ENCODE measurements at regions not wholly inside any gene's neighbourhood (a gene's known extent, or its start where the extent isn't known, plus 50 kb on each side); places are given as distances from the start of the nearest gene placed in this dataset.

DNA sequence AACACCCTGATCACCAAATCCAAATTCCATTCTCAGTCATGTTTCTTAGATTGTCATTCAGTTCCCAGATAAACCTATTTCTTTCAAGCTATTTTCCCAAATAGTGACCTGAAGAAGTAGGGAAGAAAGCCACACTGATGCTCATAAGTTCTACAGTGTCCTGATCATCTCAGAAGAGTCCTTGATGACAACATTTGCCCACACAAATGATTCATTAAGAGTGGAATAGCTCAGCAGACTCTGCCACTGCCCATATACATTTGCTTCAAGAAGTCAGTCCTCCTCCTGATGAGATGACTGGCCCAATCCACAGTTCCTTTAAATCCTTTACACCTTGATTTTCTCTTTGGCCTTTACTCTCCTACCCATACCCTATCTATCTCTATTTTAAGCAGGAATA is 283.7 kb upstream of the NR4A3 start:
- Histone ChIP-seq H3K4me2 (ENCODE audit: low read depth, low read length, poor library complexity, severe bottlenecking) (no peak overlapping the region), H3K9me2 (replicated peaks; ENCODE audit: low read depth, low read length) (no peaks in the 10 kb centered on the region), H3K27me3 (ENCODE audit: insufficient read depth, low read length, poor library complexity, severe bottlenecking) (no peaks in the 10 kb centered on the region), H3K4me1 (ENCODE audit: insufficient read depth, low read length, poor library complexity, severe bottlenecking) (no peaks in the 10 kb centered on the region), H3K79me2 (ENCODE audit: insufficient read depth, low read length) (no peaks in the 10 kb centered on the region), H3K9me3 (ENCODE audit: insufficient read depth, low read depth, low read length) (no peaks in the 10 kb centered on the region), H3K36me3 (ENCODE audit: insufficient read depth, low read length) (no peaks in the 10 kb centered on the region), H3K9ac (ENCODE audit: low read depth, low read length, poor library complexity, severe bottlenecking) (no peak overlapping the region), H4K20me1 (ENCODE audit: insufficient read depth, low read length, poor library complexity, severe bottlenecking) (no peaks in the 10 kb centered on the region), H2AFZ (ENCODE audit: low read length) (no peak overlapping the region), H3K4me3 (ENCODE audit: low read length, poor library complexity, severe bottlenecking) (no peak overlapping the region), H3F3A (ENCODE audit: low read depth) (no peaks in the 10 kb centered on the region)
- TF ChIP-seq EZH2phosphoT487 (IDR thresholded peaks at IDR 0.05; ENCODE audit: borderline replicate concordance) = no peak
- TF ChIP-seq, protein P1, sequence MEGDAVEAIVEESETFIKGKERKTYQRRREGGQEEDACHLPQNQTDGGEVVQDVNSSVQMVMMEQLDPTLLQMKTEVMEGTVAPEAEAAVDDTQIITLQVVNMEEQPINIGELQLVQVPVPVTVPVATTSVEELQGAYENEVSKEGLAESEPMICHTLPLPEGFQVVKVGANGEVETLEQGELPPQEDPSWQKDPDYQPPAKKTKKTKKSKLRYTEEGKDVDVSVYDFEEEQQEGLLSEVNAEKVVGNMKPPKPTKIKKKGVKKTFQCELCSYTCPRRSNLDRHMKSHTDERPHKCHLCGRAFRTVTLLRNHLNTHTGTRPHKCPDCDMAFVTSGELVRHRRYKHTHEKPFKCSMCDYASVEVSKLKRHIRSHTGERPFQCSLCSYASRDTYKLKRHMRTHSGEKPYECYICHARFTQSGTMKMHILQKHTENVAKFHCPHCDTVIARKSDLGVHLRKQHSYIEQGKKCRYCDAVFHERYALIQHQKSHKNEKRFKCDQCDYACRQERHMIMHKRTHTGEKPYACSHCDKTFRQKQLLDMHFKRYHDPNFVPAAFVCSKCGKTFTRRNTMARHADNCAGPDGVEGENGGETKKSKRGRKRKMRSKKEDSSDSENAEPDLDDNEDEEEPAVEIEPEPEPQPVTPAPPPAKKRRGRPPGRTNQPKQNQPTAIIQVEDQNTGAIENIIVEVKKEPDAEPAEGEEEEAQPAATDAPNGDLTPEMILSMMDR (conservative IDR thresholded peaks at IDR 0.05; ENCODE audit: low read length) = no peak

DNA sequence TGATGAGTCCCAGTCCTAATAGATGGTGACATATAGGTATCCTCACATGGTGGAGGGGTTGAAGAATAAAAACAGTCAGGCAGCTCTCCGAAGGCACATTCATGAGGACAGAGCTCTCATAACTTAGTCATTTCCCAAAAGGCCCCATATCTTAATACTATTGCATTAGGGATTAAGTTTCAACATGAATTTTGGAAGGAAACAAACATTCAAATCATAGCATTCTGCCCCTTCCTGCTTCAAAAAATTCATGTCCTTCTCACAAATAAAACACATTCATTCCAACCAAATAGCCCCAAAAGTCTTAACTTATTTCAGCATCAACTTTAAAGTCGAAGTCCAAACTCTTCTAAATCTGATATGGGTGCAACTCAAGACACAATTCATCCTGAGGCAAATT is 277.2 kb upstream of the NR4A3 start:
- Histone ChIP-seq H3K4me1 (ENCODE audit: insufficient read depth, low read length, poor library complexity, severe bottlenecking) (no peaks in the 10 kb centered on the region), H3K79me2 (ENCODE audit: insufficient read depth, low read length) (no peaks in the 10 kb centered on the region)

DNA sequence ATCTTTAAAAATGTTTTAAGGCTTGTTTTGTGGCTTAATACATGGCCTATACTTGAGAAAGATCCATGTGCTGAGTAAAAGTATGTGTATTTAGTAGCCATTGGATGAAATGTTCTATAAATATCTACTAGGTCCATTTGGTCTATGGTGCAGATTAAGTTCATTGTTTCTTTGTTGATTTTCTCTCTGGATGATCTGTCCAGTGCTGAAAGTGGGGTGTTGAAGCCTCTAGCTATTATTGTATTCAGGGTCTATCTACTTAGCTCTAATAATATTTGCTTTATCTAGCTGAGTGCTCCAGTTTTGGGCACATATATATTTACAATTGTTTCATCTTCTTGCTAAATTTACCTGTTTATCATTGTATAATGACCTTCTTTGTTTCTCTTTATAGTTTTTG is 272.2 kb upstream of the NR4A3 start:
- Histone ChIP-seq H3K9me2 (replicated peaks; ENCODE audit: low read depth, low read length) (no peaks in the 10 kb centered on the region), H3K36me3 (ENCODE audit: insufficient read depth, low read length) (no peaks in the 10 kb centered on the region), H3K27me3 (ENCODE audit: insufficient read depth, low read length, poor library complexity, severe bottlenecking) (no peaks in the 10 kb centered on the region), H3F3A (ENCODE audit: low read depth) (no peaks in the 10 kb centered on the region), H3K4me1 (ENCODE audit: insufficient read depth, low read length, poor library complexity, severe bottlenecking) (no peaks in the 10 kb centered on the region), H3K79me2 (ENCODE audit: insufficient read depth, low read length) (no peaks in the 10 kb centered on the region), H3K4me3 (ENCODE audit: low read length, poor library complexity, severe bottlenecking) (no peak overlapping the region), H3K9ac (ENCODE audit: low read depth, low read length, poor library complexity, severe bottlenecking) (no peak overlapping the region), H4K20me1 (ENCODE audit: insufficient read depth, low read length, poor library complexity, severe bottlenecking) (no peaks in the 10 kb centered on the region), H2AFZ (ENCODE audit: low read length) (no peak overlapping the region), H3K9me3 (ENCODE audit: insufficient read depth, low read depth, low read length) (no peaks in the 10 kb centered on the region), H3K4me2 (ENCODE audit: low read depth, low read length, poor library complexity, severe bottlenecking) (no peak overlapping the region)
- TF ChIP-seq EZH2phosphoT487 (IDR thresholded peaks at IDR 0.05; ENCODE audit: borderline replicate concordance) = no peak
- TF ChIP-seq, protein P1 (conservative IDR thresholded peaks at IDR 0.05; ENCODE audit: low read length) = no peak

More for the DNA sequence above, 277.2 kb upstream of the NR4A3 start:
- Histone ChIP-seq H4K20me1 (ENCODE audit: insufficient read depth, low read length, poor library complexity, severe bottlenecking) (no peaks in the 10 kb centered on the region), H3F3A (ENCODE audit: low read depth) (no peaks in the 10 kb centered on the region), H3K36me3 (ENCODE audit: insufficient read depth, low read length) (no peaks in the 10 kb centered on the region), H2AFZ (ENCODE audit: low read length) (no peak overlapping the region), H3K9me3 (ENCODE audit: insufficient read depth, low read depth, low read length) (no peaks in the 10 kb centered on the region), H3K27me3 (ENCODE audit: insufficient read depth, low read length, poor library complexity, severe bottlenecking) (no peaks in the 10 kb centered on the region), H3K4me3 (ENCODE audit: low read length, poor library complexity, severe bottlenecking) (no peak overlapping the region), H3K9me2 (replicated peaks; ENCODE audit: low read depth, low read length) (no peaks in the 10 kb centered on the region), H3K4me2 (ENCODE audit: low read depth, low read length, poor library complexity, severe bottlenecking) (no peak overlapping the region), H3K9ac (ENCODE audit: low read depth, low read length, poor library complexity, severe bottlenecking) (no peak overlapping the region)
- TF ChIP-seq, protein P1 (conservative IDR thresholded peaks at IDR 0.05; ENCODE audit: low read length) = no peak
- TF ChIP-seq EZH2phosphoT487 (IDR thresholded peaks at IDR 0.05; ENCODE audit: borderline replicate concordance) = no peak
